ENCODE measurements at regions not wholly inside any gene's neighbourhood (a gene's known extent, or its start where the extent isn't known, plus 50 kb on each side); places are given as distances from the start of the nearest gene placed in this dataset.

- Histone ChIP-seq H4K20me1 (ENCODE audit: control insufficient read depth, extremely low read depth, insufficient read depth, low read length) (no peaks in the 10 kb centered on the region), H3K27ac (ENCODE audit: control insufficient read depth, insufficient read depth, low read length) (no peak overlapping the region), H3K9me1 (ENCODE audit: control insufficient read depth, extremely low read depth, insufficient read depth, low read length) (no peaks in the 10 kb centered on the region), H3K9me3 (ENCODE audit: control insufficient read depth, low read depth, low read length) (no peaks in the 10 kb centered on the region), H3K79me2 (ENCODE audit: control insufficient read depth, insufficient read depth, low read length) (no peaks in the 10 kb centered on the region), H2AFZ (ENCODE audit: control insufficient read depth, low read length) (no peak overlapping the region), H3K4me2 (ENCODE audit: control insufficient read depth, extremely low read depth, insufficient read depth, low read depth, low read length) (no peak overlapping the region), H3K27me3 (ENCODE audit: control insufficient read depth, extremely low read depth, insufficient read depth, low read length) (peaks cover 5% of the 10 kb centered on the region), H3K4me3 (ENCODE audit: control insufficient read depth in 2 of 3, extremely low read depth in 1 of 3, insufficient read depth in 2 of 3, low read depth in 1 of 3, low read length in 3 of 3) (no peak overlapping the region), H3K36me3 (ENCODE audit: control insufficient read depth in 2 of 2, extremely low read depth in 1 of 2, insufficient read depth in 2 of 2, low read length in 2 of 2) (no peaks in the 10 kb centered on the region), H3K4me1 (ENCODE audit: control insufficient read depth, extremely low read depth, insufficient read depth, low read length) (no peaks in the 10 kb centered on the region), H3K9ac (ENCODE audit: control insufficient read depth, extremely low read depth, insufficient read depth, low read length) (no peak overlapping the region)
- no peak for FAIRE-seq
- no peak for DNase-seq (ENCODE audit: low read depth, low spot score)
- dilution Hi-C loops (cut with MboI; ENCODE audit: extremely low pct_ligation_motif_present, low sequenced_read_pairs) = no loop called here
- no peak for TF ChIP-seq EZH2 (IDR thresholded peaks at IDR 0.05; ENCODE audit: low read length)
- TF ChIP-seq, protein P1, sequence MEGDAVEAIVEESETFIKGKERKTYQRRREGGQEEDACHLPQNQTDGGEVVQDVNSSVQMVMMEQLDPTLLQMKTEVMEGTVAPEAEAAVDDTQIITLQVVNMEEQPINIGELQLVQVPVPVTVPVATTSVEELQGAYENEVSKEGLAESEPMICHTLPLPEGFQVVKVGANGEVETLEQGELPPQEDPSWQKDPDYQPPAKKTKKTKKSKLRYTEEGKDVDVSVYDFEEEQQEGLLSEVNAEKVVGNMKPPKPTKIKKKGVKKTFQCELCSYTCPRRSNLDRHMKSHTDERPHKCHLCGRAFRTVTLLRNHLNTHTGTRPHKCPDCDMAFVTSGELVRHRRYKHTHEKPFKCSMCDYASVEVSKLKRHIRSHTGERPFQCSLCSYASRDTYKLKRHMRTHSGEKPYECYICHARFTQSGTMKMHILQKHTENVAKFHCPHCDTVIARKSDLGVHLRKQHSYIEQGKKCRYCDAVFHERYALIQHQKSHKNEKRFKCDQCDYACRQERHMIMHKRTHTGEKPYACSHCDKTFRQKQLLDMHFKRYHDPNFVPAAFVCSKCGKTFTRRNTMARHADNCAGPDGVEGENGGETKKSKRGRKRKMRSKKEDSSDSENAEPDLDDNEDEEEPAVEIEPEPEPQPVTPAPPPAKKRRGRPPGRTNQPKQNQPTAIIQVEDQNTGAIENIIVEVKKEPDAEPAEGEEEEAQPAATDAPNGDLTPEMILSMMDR (optimal IDR thresholded peaks at IDR 0.05 in 1 of 3, IDR thresholded peaks at IDR 0.05 in 1 of 3, conservative IDR thresholded peaks at IDR 0.05 in 1 of 3; ENCODE audit: extremely low read depth in 1 of 3, insufficient read depth in 2 of 3, low read length in 3 of 3) = no peak
These were observed 73.7 kb upstream of the PTPN5 start for GRCh38 chr11:18865261-18865660.

DNA sequence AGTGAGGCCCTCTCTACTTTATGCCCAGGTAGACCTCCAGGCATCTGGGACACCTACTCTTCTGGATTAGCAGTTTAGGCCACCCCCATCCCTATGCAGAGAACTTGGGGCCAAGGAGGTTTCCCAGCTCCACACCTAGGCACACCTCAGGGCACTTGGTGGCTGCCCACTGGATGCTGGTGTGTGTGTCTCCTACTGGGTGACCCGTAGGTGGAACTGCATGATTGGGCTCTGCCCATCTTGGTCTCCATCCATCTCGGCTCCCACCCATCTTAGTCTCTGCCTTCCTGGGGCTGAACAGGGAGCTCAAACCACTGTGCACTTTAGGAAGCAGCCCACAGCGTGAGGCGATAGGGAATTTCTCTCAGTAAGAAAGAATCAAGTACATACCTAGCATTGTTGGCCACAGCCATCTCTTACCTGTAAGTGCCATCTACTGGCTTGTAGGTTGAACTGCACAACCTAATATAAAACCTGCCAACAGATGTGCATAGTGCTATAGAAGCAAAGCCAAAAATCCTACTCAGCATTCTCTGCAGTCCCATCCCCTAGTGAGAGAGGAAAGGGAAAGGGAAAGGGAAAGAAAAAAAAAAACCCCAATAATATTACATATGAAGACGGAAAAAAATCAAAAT is 61.6 kb upstream of the PTPN5 start:
- Histone ChIP-seq H3K9ac (ENCODE audit: control insufficient read depth, extremely low read depth, insufficient read depth, low read length) (no peak overlapping the region), H3K9me3 (ENCODE audit: control insufficient read depth, low read depth, low read length) (no peaks in the 10 kb centered on the region), H3K36me3 (ENCODE audit: control insufficient read depth in 2 of 2, extremely low read depth in 1 of 2, insufficient read depth in 2 of 2, low read length in 2 of 2) (no peaks in the 10 kb centered on the region), H3K27ac (ENCODE audit: control insufficient read depth, insufficient read depth, low read length) (no peak overlapping the region), H3K4me3 (ENCODE audit: control insufficient read depth in 2 of 3, extremely low read depth in 1 of 3, insufficient read depth in 2 of 3, low read depth in 1 of 3, low read length in 3 of 3) (no peak overlapping the region), H3K79me2 (ENCODE audit: control insufficient read depth, insufficient read depth, low read length) (no peaks in the 10 kb centered on the region), H3K4me1 (ENCODE audit: control insufficient read depth, extremely low read depth, insufficient read depth, low read length) (no peaks in the 10 kb centered on the region), H3K27me3 (ENCODE audit: control insufficient read depth, extremely low read depth, insufficient read depth, low read length) (no peaks in the 10 kb centered on the region), H2AFZ (ENCODE audit: control insufficient read depth, low read length) (no peak overlapping the region), H4K20me1 (ENCODE audit: control insufficient read depth, extremely low read depth, insufficient read depth, low read length) (no peaks in the 10 kb centered on the region), H3K9me1 (ENCODE audit: control insufficient read depth, extremely low read depth, insufficient read depth, low read length) (no peaks in the 10 kb centered on the region), H3K4me2 (ENCODE audit: control insufficient read depth, extremely low read depth, insufficient read depth, low read depth, low read length) (no peak overlapping the region)
- TF ChIP-seq, protein P1 (optimal IDR thresholded peaks at IDR 0.05 in 1 of 3, IDR thresholded peaks at IDR 0.05 in 1 of 3, conservative IDR thresholded peaks at IDR 0.05 in 1 of 3; ENCODE audit: extremely low read depth in 1 of 3, insufficient read depth in 2 of 3, low read length in 3 of 3) = peak; percentile 55 to 76 (median 59)
- no peak for TF ChIP-seq EZH2 (IDR thresholded peaks at IDR 0.05; ENCODE audit: low read length)
- peak; percentile 7 for DNase-seq (ENCODE audit: low read depth, low spot score)
- dilution Hi-C loops (cut with MboI; ENCODE audit: extremely low pct_ligation_motif_present, low sequenced_read_pairs) = no loop called here
- peak; percentile 82 for FAIRE-seq

All from keratinocyte (primary cell).